OCI-LY1 (cell line): ENCODE measurements at regions not wholly inside any gene's neighbourhood (a gene's known extent, or its start where the extent isn't known, plus 50 kb on each side); places are given as distances from the start of the nearest gene placed in this dataset.

Source experiments
- H2AFZ ChIP-seq: fragments of 200-600 bp; sonication (generic), shearing (Covaris generic); 2 replicates; pipeline ENCODE4 v1.6.0; 2014; ENCODE audit warnings: antibody characterized with exemption, mild to moderate bottlenecking, low read length
- H3F3A ChIP-seq: fragments of 200-600 bp; sonication (generic), shearing (Covaris generic); 2 replicates; pipeline ENCODE4 v1.6.0; 2014; ENCODE audit warnings: mild to moderate bottlenecking, antibody characterized with exemption, low read length, moderate library complexity; ENCODE audit not compliant: insufficient read depth
- H3K27ac ChIP-seq: fragments of 200-600 bp; sonication (generic); 2 replicates; pipeline ENCODE4 v1.5.1; 2014; ENCODE audit warnings: low read length, mixed run types, mild to moderate bottlenecking, low read depth; ENCODE audit not compliant: poor library complexity, severe bottlenecking
- H3K27me3 ChIP-seq: fragments of 200-600 bp; sonication (generic); 2 replicates; pipeline ENCODE4 v1.6.0; 2014; ENCODE audit warnings: antibody characterized with exemption, mild to moderate bottlenecking, low read length, moderate library complexity; ENCODE audit not compliant: insufficient read depth
- H3K36me3 ChIP-seq: fragments of 200-600 bp; sonication (generic); 2 replicates; pipeline ENCODE4 v1.6.1; 2014; ENCODE audit warnings: mild to moderate bottlenecking, antibody characterized with exemption, low read length, moderate library complexity, mixed read lengths; ENCODE audit not compliant: insufficient read depth
- H3K4me1 ChIP-seq: fragments of 200-600 bp; sonication (generic); 2 replicates; pipeline ENCODE4 v1.5.1; 2014; ENCODE audit warnings: mild to moderate bottlenecking, low read length, moderate library complexity; ENCODE audit not compliant: insufficient read depth, severe bottlenecking
- H3K4me2 ChIP-seq: fragments of 200-600 bp; sonication (generic), shearing (Covaris generic); 2 replicates; pipeline ENCODE4 v1.6.1; 2014; ENCODE audit warnings: low read length
- H3K4me3 ChIP-seq: fragments of 200-600 bp; sonication (generic); 2 replicates; pipeline ENCODE4 v1.5.1; 2014; ENCODE audit warnings: low read length, low read depth, mild to moderate bottlenecking, mixed read lengths; ENCODE audit not compliant: poor library complexity, severe bottlenecking
- H3K79me2 ChIP-seq: fragments of 200-600 bp; shearing (Covaris generic); 2 replicates; pipeline ENCODE4 v1.6.1; 2016; ENCODE audit warnings: mixed run types, low read length, mixed read lengths; ENCODE audit not compliant: insufficient read depth
- H3K9ac ChIP-seq: fragments of 200-600 bp; sonication (generic), shearing (Covaris generic); 2 replicates; pipeline ENCODE4 v1.6.1; 2014; ENCODE audit warnings: mild to moderate bottlenecking, low read length, mixed read lengths
- H3K9me2 ChIP-seq: fragments of 200-600 bp; sonication (generic), shearing (Covaris generic); 2 replicates; pipeline ENCODE4 v1.6.1; 2014; ENCODE audit warnings: low read depth, mild to moderate bottlenecking, low read length, mixed read lengths
- H3K9me3 ChIP-seq: fragments of 200-600 bp; shearing (Covaris generic); 2 replicates; pipeline ENCODE4 v1.6.1; 2014; ENCODE audit warnings: low read length, mixed read lengths
- H4K20me1 ChIP-seq: fragments of 200-600 bp; sonication (generic), shearing (Covaris generic); 2 replicates; pipeline ENCODE4 v1.6.0; 2016; ENCODE audit warnings: mild to moderate bottlenecking, low read length; ENCODE audit not compliant: insufficient read depth
- CTCF ChIP-seq: fragments of 200-600 bp; sonication (generic), shearing (Covaris generic); IDR thresholded peaks from 2 replicates; pipeline ENCODE4 v1.5.1; 2017; ENCODE audit warnings: mild to moderate bottlenecking, antibody characterized with exemption, low read length, moderate library complexity, mixed read lengths
- EZH2 ChIP-seq: fragments of 200-600 bp; sonication (generic), shearing (Covaris generic); IDR thresholded peaks from 2 replicates; pipeline ENCODE4 v1.8.0; 2017; ENCODE audit warnings: borderline replicate concordance, mixed run types, mild to moderate bottlenecking, antibody characterized with exemption, low read length, moderate library complexity, mixed read lengths

- Histone ChIP-seq H3K27me3 (no peaks in the 10 kb centered on the region), H3F3A (no peaks in the 10 kb centered on the region), H3K4me1 (peaks cover 14% of the 10 kb centered on the region), H3K9me2 (no peaks in the 10 kb centered on the region), H3K79me2 (no peaks in the 10 kb centered on the region), H3K36me3 (no peaks in the 10 kb centered on the region), H4K20me1 (no peaks in the 10 kb centered on the region), H3K4me3 (no peak overlapping the region), H3K9ac (no peak overlapping the region), H3K27ac (no peak overlapping the region), H2AFZ (no peak overlapping the region), H3K9me3 (no peaks in the 10 kb centered on the region), H3K4me2 (no peak overlapping the region)
- no peak for TF ChIP-seq EZH2
- no peak for TF ChIP-seq CTCF
Measured at GRCh38 chr10:74766501-74766900, 59.9 kb upstream of the KAT6B start.

- H3K4me1 ChIP-seq, result peaks cover 14% of the 10 kb centered on the region
- H3K27ac ChIP-seq, result peak overlapping the region; percentile 58
- H3K9me2 ChIP-seq, result no peaks in the 10 kb centered on the region
- H2AFZ ChIP-seq, result 0 out of 2 replicates have a peak overlapping the region, but pooled peaks have one; percentile 24
- no peak overlapping the region for H3K4me3 ChIP-seq
- H3K4me2 ChIP-seq, result peak overlapping the region; percentile 6; the same call in 1 of the 2 replicates
- H3K9me3 ChIP-seq, result peaks cover 7% of the 10 kb centered on the region; the same call in 1 of the 2 replicates
- TF ChIP-seq EZH2, result no peak
- TF ChIP-seq CTCF, result no peak
- H3K27me3 ChIP-seq, result no peaks in the 10 kb centered on the region
- H3K9ac ChIP-seq, result no peak overlapping the region
- H3F3A ChIP-seq, result no peaks in the 10 kb centered on the region
- H3K36me3 ChIP-seq, result no peaks in the 10 kb centered on the region
- H4K20me1 ChIP-seq, result no peaks in the 10 kb centered on the region
- no peaks in the 10 kb centered on the region for H3K79me2 ChIP-seq
Measured at GRCh38 chr10:74770400-74770799, 56.0 kb upstream of the KAT6B start.

GRCh38 chr10:74771054-74771453 is 55.3 kb upstream of the KAT6B start:
- Histone ChIP-seq H3K4me3 (no peak overlapping the region), H2AFZ (peak overlapping the region; percentile 50; the same call in 1 of the 2 replicates), H3K79me2 (no peaks in the 10 kb centered on the region), H3K9me3 (peaks cover 9% of the 10 kb centered on the region; the same call in 1 of the 2 replicates), H3K4me1 (peaks cover 14% of the 10 kb centered on the region), H3K27ac (peak overlapping the region; percentile 58), H3F3A (no peaks in the 10 kb centered on the region), H3K9ac (no peak overlapping the region), H3K36me3 (no peaks in the 10 kb centered on the region; the same call in 1 of the 2 replicates), H3K9me2 (no peaks in the 10 kb centered on the region), H3K27me3 (no peaks in the 10 kb centered on the region), H4K20me1 (no peaks in the 10 kb centered on the region), H3K4me2 (no peak overlapping the region; the same call in 1 of the 2 replicates)
- peak; percentile 37 for TF ChIP-seq CTCF
- TF ChIP-seq EZH2, result no peak
